GM21390 (cell line): ENCODE measurements at regions not wholly inside any gene's neighbourhood (a gene's known extent, or its start where the extent isn't known, plus 50 kb on each side); places are given as distances from the start of the nearest gene placed in this dataset.

Experiments
- ATAC-seq: cut with Tn5 transposase; IDR thresholded peaks from one replicate; pipeline ENCODE4 v1.9.1; 2021; ENCODE audit not compliant: unreplicated experiment

GRCh38 chr11:116101902-116102301 is 597.7 kb upstream of the CADM1 start:
- ATAC-seq: no peak

DNA sequence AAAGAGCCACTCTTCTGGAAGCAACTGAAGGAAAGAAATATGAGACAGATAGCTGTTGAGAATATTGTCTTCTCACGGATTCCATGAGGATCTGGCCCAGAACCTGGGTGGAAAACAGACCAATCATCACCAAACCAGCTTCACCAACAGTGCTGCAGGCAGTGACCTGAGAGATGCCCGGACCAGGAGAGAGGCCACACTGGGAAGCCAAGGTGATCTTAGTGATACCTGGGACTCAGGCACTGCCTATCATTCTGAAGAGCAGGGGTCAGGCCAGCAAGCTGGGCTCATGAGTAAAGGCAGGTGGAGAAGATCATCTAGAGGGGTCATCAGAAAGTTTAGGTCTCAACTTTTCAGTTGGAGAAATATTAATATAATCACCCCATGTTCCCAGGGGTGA is 595.8 kb upstream of the CADM1 start:
- ATAC-seq: no peak

DNA sequence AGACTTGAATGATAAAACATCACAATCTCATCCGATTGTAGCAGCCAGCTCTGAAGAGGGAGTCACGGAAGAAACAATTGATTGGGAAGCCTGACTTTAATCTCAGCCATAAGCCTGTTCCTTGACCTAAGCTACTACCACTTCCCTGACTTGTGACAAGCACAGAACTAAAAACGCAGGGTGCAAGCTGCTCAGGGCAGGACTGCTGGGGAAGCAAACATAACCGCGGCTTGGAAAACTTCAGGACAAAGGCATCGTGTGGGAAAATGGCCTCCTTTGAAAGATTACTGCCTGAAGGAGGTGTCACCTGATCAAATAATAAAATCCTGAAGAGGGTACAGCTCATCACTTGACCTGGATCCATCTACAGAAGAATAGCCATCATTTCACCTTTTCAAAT is 595.3 kb upstream of the CADM1 start:
- no peak for ATAC-seq

DNA sequence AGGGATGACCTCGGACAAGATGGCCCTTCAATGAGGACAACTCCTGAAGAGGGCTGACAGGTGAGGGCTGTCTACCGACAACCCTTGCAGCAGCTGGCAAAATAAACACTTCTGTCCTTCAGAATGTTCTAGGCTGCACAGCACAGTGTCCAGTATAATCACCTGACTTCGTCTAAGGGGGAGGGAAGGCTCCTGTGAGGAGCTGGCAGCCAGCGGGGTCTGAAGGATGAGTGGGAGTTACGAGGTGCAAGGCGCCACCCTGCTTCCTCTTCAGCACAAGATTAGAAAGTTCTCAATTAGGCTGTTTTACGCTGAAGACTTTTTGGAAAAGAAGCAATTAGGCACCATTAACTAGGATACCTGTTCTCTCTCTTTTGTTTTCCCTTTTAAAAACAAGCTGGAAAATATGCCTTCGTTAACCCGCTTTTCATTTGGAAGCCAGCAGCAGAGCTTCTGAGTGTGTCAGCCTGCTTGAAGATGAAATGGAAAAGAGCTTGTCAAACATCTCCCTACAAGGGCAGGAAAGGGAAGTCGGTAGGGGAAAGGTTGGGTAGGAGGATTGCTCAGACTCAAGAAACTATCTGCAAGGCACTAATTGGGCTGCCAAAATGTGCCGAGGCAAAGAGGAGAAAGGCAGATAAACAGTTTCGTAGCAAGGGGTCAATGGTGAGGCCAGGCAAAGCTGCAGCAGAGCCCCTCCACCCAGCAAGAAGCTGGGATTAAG is 592.2 kb upstream of the CADM1 start:
- ATAC-seq: no peak

DNA sequence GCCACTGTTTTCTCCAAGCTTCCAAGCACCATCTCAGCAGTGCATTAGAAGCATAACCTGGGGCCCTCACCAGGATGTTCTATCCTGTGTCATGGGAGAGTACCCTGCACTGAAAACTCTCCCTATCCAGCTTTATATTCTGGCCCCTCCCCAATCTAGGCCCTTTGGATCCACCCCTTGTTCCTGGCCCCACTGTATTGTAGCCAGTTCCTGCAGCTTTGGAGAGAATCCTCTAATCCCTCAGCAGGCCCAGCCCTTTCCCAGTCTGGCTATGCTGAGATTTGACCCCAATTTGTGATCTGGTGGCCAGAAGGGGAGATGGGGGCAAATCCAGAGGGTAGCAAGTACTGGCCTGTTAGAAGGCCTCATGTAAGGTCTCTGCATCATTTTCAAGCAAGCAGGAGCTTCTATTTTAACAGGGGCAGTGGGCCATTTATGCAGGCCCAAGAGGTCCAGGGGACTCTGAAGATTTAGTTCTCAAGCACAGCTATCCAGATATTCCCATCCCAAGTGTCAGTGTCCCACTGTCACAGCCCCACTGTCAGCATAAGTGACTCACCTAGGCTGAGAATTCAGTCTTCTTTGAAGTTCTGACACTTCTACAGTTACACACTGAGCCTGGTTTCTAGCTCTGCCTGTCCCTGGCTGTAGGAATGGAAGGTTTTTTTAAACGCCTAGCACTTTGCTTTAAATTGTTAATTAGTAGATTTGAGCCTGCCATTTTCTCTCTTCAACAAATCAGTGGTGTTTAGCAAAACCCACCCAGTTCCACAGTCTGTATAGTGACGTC is 589.5 kb upstream of the CADM1 start:
- no peak for ATAC-seq

- ATAC-seq: no peak
Observed at GRCh38 chr11:116093065-116093464, 588.9 kb upstream of the CADM1 start.

- no peak for ATAC-seq
Observed at GRCh38 chr11:116086426-116086825, 582.2 kb upstream of the CADM1 start.

DNA sequence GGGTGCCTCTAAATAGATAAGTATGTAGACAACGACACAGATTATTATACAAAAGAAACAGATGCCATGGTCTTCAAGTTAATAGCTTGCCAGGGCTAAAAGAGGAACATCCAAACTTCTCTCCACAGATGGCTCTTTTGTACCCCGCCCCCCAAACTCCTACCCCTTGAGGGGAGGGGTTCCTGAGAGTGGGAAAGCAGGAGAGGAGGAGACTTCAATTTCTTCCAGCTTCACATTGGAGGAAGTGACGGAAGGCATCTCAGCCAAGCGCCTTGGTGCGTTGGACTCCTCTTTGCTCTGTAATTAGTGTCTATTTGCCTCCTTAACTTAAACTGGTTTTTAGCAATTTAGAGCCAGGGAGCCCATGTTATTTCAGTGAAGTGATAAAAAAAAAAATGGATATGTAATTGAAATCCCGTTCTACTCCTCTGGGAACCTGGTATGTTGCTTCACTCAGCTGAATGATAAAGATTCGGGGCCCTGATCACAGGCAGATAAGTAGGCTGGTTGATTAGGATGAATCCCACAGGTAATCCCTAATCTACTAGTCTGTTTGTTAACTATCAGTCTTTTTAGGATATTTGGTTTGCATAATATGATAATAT is 580.9 kb upstream of the CADM1 start:
- ATAC-seq: no peak

DNA sequence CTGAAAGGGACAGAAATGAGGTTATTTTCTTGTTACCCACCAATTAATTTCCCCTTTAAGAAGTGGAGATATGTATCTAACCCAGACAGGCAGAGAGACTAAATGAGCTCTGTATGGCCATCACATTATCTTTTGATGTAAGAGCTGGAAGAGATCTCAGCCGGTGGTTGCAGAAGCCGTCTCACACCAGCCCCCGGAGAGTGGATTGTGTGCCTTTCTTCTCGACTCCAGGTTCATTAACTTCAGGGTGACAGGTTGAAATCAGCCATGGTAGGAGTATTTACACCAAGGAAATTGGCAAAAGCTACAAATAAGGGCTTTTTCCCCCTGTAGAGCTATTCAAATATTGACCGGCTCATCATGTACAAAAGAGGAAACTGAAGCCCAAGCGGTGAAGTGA is 580.3 kb upstream of the CADM1 start:
- ATAC-seq: no peak

GRCh38 chr11:116082256-116082655 is 578.0 kb upstream of the CADM1 start:
- no peak for ATAC-seq

DNA sequence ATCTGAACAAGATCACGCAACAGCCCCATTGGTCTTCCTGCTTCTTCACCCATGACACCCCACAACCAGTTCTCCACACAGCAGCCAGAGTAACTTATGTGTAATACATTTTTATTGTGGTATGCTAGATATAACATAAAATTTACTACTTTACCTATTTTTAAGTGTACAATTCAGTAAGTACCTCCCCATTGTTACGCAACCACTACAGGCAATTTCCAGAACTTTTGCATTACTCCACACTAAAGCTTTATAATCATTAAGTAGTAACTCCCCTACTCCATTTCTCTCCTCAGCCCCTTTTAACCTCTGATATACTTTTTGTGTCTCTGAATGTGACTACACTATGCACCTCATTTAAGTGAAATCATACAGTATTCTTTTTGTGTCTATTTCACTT is 575.4 kb upstream of the CADM1 start:
- no peak for ATAC-seq

DNA sequence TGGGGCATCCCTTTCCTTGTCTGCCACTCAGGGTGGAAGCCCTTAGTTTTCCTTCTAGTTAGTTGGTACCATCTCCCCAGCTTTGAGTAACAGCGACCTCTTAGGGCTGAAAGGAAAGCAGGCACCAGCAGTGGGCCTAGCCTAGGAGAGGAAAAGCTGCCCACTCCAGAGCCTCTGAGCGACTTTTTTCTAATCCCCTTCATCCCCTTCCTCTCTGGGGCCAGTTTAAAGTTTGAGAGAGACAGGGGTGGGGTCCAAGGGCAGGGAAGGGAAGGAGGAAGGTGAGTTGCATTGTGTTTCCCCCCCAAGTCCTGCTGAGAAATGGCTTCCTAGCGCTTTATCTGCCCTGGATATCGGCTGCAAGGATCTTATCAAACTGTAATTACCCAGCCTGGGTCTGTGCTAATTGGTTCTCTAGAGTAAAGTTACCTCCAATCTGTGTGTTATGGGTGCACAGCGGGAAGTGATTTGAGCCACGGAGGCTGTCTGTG is 573.9 kb upstream of the CADM1 start:
- ATAC-seq: peak; percentile 44

GRCh38 chr11:116077092-116077491 is 572.9 kb upstream of the CADM1 start:
- ATAC-seq: no peak

DNA sequence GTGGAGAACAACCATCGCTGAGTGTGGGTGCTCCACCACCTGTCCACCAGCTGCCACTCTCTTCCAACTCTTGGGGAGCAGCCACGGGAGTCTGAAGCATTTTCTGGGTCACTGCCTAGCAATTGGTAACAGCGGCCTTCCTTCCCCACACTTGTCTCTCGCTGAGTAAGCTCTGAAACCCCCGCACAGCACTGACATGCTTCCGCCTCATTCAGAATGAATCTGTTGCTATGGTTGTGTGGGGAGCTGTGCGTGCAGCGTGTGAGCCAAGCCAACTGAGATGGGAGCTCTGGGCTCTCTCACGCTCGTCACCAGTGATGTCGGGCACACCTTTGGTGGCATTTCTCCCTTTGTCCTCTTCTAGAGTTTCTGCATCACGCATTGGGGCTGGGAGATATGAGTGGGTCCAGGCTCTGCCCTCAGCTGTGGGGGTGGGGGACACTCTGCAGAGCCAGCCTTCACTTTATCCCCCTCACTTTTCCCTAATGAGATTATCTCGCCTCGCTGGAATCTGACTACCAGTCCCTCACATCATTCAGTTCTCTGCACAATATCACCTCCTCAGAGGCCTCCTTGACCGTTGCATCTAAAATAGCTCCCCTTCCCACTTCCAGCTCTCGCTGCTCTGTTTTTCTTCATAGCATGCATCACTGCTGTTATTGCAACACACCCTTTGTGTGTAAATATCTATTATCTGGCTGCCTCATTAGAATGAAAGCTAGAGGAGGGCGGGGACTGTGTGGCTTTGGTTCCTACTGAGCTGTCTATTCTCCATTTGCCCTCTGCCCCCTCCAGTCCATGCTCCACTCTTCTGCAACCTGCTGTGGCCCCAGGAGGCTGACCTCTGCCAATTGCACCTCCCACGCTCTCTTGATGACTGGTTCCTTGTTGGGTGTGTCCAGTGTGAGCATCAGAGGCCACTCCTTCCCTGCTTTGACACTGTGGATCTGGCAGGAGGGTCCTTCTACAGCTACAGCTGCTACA is 569.9 kb upstream of the CADM1 start:
- ATAC-seq: no peak

DNA sequence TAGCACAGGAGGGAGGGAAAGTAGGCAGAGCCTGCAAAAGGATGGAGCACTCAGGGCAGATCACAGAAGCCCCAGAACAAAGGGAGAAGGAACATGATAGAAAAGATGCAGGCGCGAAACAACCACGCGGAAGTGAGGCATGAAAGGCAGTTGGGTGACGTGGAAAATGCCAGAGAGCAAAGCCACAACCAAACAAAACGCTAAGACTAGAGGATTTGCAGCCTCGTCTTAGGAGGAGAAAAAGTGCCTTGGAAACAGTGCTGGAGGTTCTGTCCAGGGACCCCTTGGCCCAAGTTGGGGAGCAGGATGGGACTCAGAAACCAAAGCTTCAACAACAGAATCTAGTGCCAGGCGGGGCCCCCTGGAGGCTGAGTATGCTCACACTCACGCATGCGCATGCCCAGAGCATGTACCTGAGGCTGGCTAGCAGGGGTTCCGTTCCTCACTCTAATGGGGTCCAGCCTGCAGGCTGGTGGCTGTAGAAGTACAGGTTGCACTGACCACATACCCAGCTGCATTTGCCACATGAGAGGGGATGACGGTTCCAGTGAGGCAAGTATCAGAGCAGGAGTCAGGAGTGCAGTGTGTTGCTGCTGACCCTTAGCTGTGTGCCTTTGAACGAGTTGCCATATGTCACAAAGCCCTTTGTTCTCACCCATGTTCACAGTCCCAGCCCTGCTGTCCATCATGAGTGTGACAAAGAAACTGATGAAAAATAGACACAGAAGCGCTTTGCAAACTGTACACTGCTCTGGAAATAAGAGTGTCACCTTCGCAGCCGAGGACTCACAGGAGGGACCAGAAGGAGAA is 568.6 kb upstream of the CADM1 start:
- ATAC-seq: no peak

DNA sequence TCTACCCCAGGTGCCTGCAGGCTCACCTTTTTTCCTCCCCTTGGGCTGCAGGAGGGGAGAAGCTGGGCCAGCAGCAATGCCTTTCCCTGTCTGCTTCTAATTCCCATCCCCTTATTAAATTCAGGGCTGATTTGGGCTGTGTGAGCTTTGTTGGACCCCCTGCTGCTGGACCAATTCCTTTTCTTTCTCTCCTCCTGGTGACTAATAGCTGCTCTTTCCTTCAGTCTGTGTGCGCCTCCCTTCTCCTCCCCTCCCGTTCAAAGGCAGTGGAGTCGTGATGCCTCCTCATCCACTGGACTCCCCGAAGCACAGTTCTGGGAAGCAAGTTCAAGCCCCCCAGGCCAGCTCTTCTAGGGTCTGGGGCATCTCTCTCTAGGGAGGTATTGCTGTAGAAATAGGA is 567.9 kb upstream of the CADM1 start:
- ATAC-seq: no peak

- ATAC-seq: no peak
Observed at GRCh38 chr11:116071241-116071640, 567.0 kb upstream of the CADM1 start.

DNA sequence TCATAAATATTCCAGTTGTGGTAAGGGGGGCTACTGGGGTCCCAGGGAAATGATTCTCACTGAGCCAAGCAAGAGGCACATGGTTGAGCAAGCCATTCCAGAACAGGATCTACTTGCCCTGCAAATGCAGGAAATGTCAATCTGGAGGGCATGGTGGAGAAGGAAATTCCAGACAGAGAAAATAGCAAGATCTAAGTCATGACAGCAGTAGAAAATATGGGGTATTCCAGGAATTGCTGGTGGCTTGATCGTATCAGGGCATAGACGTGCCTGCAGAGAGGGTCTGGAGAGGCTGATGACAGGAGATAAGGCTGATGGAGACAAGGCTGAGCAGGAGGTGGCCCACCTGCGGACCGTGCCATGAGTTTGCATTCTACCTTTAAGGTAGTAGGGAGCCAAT is 566.3 kb upstream of the CADM1 start:
- ATAC-seq: no peak

DNA sequence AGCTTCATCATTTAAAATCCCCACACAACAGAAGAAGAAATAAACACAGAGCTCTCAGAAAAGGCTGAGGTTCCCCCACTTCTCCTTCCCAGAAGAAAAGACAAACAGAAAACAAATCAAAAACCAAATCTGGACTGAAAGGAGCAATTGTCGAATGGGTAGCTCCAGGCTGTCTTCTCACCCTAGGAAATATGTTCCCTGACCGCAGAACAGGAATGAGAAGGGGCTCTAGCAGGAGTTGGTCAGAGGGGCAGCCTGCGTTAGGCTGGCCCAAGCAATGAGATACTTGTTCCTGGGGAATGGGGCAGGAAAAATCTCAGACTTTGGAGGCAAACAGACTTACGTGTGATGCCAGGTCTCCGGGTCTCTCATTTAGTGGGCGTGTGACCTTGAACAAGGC is 562.6 kb upstream of the CADM1 start:
- no peak for ATAC-seq

DNA sequence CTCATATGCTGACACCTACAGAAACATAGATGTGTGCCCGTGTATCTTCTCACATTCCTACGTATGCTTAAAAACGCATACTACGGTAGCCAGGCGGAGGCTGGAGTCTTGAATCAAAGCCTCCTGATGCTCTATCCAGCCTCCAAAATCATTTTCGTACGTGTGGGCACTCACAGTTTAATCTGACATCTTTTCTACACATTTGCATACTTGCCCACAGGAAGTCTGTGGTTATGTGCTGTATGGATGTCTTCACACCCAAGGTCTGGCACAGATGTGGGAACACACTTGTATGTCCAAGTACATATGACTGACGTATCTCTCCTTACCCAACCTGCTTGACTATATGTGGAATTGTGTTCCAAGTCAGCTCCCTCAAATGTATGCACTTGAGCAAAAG is 561.8 kb upstream of the CADM1 start:
- no peak for ATAC-seq
